OCI-LY1 (cell line): ENCODE measurements at regions not wholly inside any gene's neighbourhood (a gene's known extent, or its start where the extent isn't known, plus 50 kb on each side); places are given as distances from the start of the nearest gene placed in this dataset.
"Not testable (repeated sequence)": the region's sequence is repeated elsewhere in the genome, so short reads cannot be mapped to it uniquely, and the experiment has no call there.

Experiments used
- H2AFZ ChIP-seq: fragments of 200-600 bp; sonication (generic), shearing (Covaris generic); 2 replicates; pipeline ENCODE4 v1.6.0; 2014; ENCODE audit warnings: antibody characterized with exemption, mild to moderate bottlenecking, low read length
- H3F3A ChIP-seq: fragments of 200-600 bp; sonication (generic), shearing (Covaris generic); 2 replicates; pipeline ENCODE4 v1.6.0; 2014; ENCODE audit warnings: mild to moderate bottlenecking, antibody characterized with exemption, low read length, moderate library complexity; ENCODE audit not compliant: insufficient read depth
- H3K27ac ChIP-seq: fragments of 200-600 bp; sonication (generic); 2 replicates; pipeline ENCODE4 v1.5.1; 2014; ENCODE audit warnings: low read length, mixed run types, mild to moderate bottlenecking, low read depth; ENCODE audit not compliant: poor library complexity, severe bottlenecking
- H3K27me3 ChIP-seq: fragments of 200-600 bp; sonication (generic); 2 replicates; pipeline ENCODE4 v1.6.0; 2014; ENCODE audit warnings: antibody characterized with exemption, mild to moderate bottlenecking, low read length, moderate library complexity; ENCODE audit not compliant: insufficient read depth
- H3K36me3 ChIP-seq: fragments of 200-600 bp; sonication (generic); 2 replicates; pipeline ENCODE4 v1.6.1; 2014; ENCODE audit warnings: mild to moderate bottlenecking, antibody characterized with exemption, low read length, moderate library complexity, mixed read lengths; ENCODE audit not compliant: insufficient read depth
- H3K4me1 ChIP-seq: fragments of 200-600 bp; sonication (generic); 2 replicates; pipeline ENCODE4 v1.5.1; 2014; ENCODE audit warnings: mild to moderate bottlenecking, low read length, moderate library complexity; ENCODE audit not compliant: insufficient read depth, severe bottlenecking
- H3K4me2 ChIP-seq: fragments of 200-600 bp; sonication (generic), shearing (Covaris generic); 2 replicates; pipeline ENCODE4 v1.6.1; 2014; ENCODE audit warnings: low read length
- H3K4me3 ChIP-seq: fragments of 200-600 bp; sonication (generic); 2 replicates; pipeline ENCODE4 v1.5.1; 2014; ENCODE audit warnings: low read length, low read depth, mild to moderate bottlenecking, mixed read lengths; ENCODE audit not compliant: poor library complexity, severe bottlenecking
- H3K79me2 ChIP-seq: fragments of 200-600 bp; shearing (Covaris generic); 2 replicates; pipeline ENCODE4 v1.6.1; 2016; ENCODE audit warnings: mixed run types, low read length, mixed read lengths; ENCODE audit not compliant: insufficient read depth
- H3K9ac ChIP-seq: fragments of 200-600 bp; sonication (generic), shearing (Covaris generic); 2 replicates; pipeline ENCODE4 v1.6.1; 2014; ENCODE audit warnings: mild to moderate bottlenecking, low read length, mixed read lengths
- H3K9me2 ChIP-seq: fragments of 200-600 bp; sonication (generic), shearing (Covaris generic); 2 replicates; pipeline ENCODE4 v1.6.1; 2014; ENCODE audit warnings: low read depth, mild to moderate bottlenecking, low read length, mixed read lengths
- H3K9me3 ChIP-seq: fragments of 200-600 bp; shearing (Covaris generic); 2 replicates; pipeline ENCODE4 v1.6.1; 2014; ENCODE audit warnings: low read length, mixed read lengths
- H4K20me1 ChIP-seq: fragments of 200-600 bp; sonication (generic), shearing (Covaris generic); 2 replicates; pipeline ENCODE4 v1.6.0; 2016; ENCODE audit warnings: mild to moderate bottlenecking, low read length; ENCODE audit not compliant: insufficient read depth
- CTCF ChIP-seq: fragments of 200-600 bp; sonication (generic), shearing (Covaris generic); IDR thresholded peaks from 2 replicates; pipeline ENCODE4 v1.5.1; 2017; ENCODE audit warnings: mild to moderate bottlenecking, antibody characterized with exemption, low read length, moderate library complexity, mixed read lengths
- EZH2 ChIP-seq: fragments of 200-600 bp; sonication (generic), shearing (Covaris generic); IDR thresholded peaks from 2 replicates; pipeline ENCODE4 v1.8.0; 2017; ENCODE audit warnings: borderline replicate concordance, mixed run types, mild to moderate bottlenecking, antibody characterized with exemption, low read length, moderate library complexity, mixed read lengths

GRCh38 chr6:120468486-120468885 is 865.8 kb downstream of the TBC1D32 start:
- Histone ChIP-seq H3K4me1 (no peaks in the 10 kb centered on the region), H2AFZ (no peak overlapping the region), H3K79me2 (no peaks in the 10 kb centered on the region), H3K27me3 (no peaks in the 10 kb centered on the region), H3K4me2 (no peak overlapping the region), H3K9me2 (no peaks in the 10 kb centered on the region), H3K4me3 (no peak overlapping the region), H3F3A (no peaks in the 10 kb centered on the region), H3K9ac (no peak overlapping the region), H4K20me1 (no peaks in the 10 kb centered on the region), H3K9me3 (no peaks in the 10 kb centered on the region), H3K36me3 (no peaks in the 10 kb centered on the region), H3K27ac (no peak overlapping the region)
- no peak for TF ChIP-seq EZH2
- TF ChIP-seq CTCF: no peak

GRCh38 chr6:120451508-120451907 is 882.8 kb downstream of the TBC1D32 start:
- Histone ChIP-seq H3F3A (no peaks in the 10 kb centered on the region), H3K79me2 (no peaks in the 10 kb centered on the region), H3K4me3 (no peak overlapping the region), H2AFZ (no peak overlapping the region), H3K36me3 (no peaks in the 10 kb centered on the region), H4K20me1 (no peaks in the 10 kb centered on the region), H3K9me2 (no peaks in the 10 kb centered on the region), H3K9ac (no peak overlapping the region), H3K9me3 (no peaks in the 10 kb centered on the region), H3K4me2 (no peak overlapping the region), H3K27me3 (no peaks in the 10 kb centered on the region), H3K27ac (no peak overlapping the region), H3K4me1 (no peaks in the 10 kb centered on the region)
- no peak for TF ChIP-seq EZH2
- TF ChIP-seq CTCF: no peak

GRCh38 chr6:120447605-120448004 is 886.7 kb downstream of the TBC1D32 start:
- Histone ChIP-seq H3K9me2 (no peaks in the 10 kb centered on the region), H3K36me3 (no peaks in the 10 kb centered on the region), H3F3A (no peaks in the 10 kb centered on the region), H4K20me1 (no peaks in the 10 kb centered on the region), H2AFZ (no peak overlapping the region), H3K79me2 (no peaks in the 10 kb centered on the region), H3K9me3 (no peaks in the 10 kb centered on the region), H3K27me3 (no peaks in the 10 kb centered on the region), H3K4me3 (no peak overlapping the region), H3K27ac (no peak overlapping the region), H3K4me1 (no peaks in the 10 kb centered on the region), H3K9ac (no peak overlapping the region), H3K4me2 (no peak overlapping the region)
- TF ChIP-seq EZH2 (no peak), CTCF (no peak)

- H3K36me3 ChIP-seq, H3F3A ChIP-seq: not testable (repeated sequence)
Measured at GRCh38 chr6:120432840-120433239, 901.4 kb downstream of the TBC1D32 start.

More at GRCh38 chr6:120432840-120433239, 901.4 kb downstream of the TBC1D32 start:
- H3K9ac ChIP-seq, H3K4me1 ChIP-seq, H3K9me2 ChIP-seq, H3K4me2 ChIP-seq, H3K9me3 ChIP-seq, H3K79me2 ChIP-seq, H3K27ac ChIP-seq, H3K4me3 ChIP-seq, H4K20me1 ChIP-seq, H2AFZ ChIP-seq, H3K27me3 ChIP-seq: not testable (repeated sequence)
